GM23338 (cell line): ENCODE measurements at regions not wholly inside any gene's neighbourhood (a gene's known extent, or its start where the extent isn't known, plus 50 kb on each side); places are given as distances from the start of the nearest gene placed in this dataset.

Experiments used
- ATAC-seq: fragments of 200-7000 bp; cut with Tn5 transposase; 3 replicates; pipeline ENCODE4 v1.9.1; 2020
- DNase-seq: peaks from one replicate; pipeline ENCODE4 v3.0.0-alpha.2; 2015; ENCODE audit warnings: low spot score
- H2AFZ ChIP-seq: fragments of 200-600 bp; sonication (generic); 2 replicates; pipeline ENCODE4 v1.8.0; 2016; ENCODE audit warnings: antibody characterized with exemption, mild to moderate bottlenecking, moderate library complexity
- H3F3A ChIP-seq: fragments of 200-600 bp; sonication (generic); replicated peaks from 2 replicates; pipeline ENCODE4 v1.8.0; 2017; ENCODE audit warnings: antibody characterized with exemption, mixed run types, low read depth
- H3K27ac ChIP-seq: fragments of 200-600 bp; sonication (generic); 2 replicates; pipeline ENCODE4 v1.6.1; 2016; ENCODE audit warnings: low read depth
- H3K27me3 ChIP-seq: fragments of 200-600 bp; sonication (generic); 2 replicates; pipeline ENCODE4 v1.8.0; 2016; ENCODE audit warnings: mild to moderate bottlenecking, mixed run types, moderate library complexity; ENCODE audit not compliant: insufficient read depth
- H3K36me3 ChIP-seq: fragments of 200-600 bp; sonication (generic); 2 replicates; pipeline ENCODE4 v1.8.0; 2016; ENCODE audit warnings: mild to moderate bottlenecking; ENCODE audit not compliant: insufficient read depth
- H3K4me1 ChIP-seq: fragments of 200-600 bp; sonication (generic); 2 replicates; pipeline ENCODE4 v1.8.0; 2016; ENCODE audit warnings: mild to moderate bottlenecking, moderate library complexity; ENCODE audit not compliant: insufficient read depth
- H3K4me2 ChIP-seq: fragments of 200-600 bp; sonication (generic); 2 replicates; pipeline ENCODE4 v1.7.1; 2017; ENCODE audit warnings: mixed run types
- H3K4me3 ChIP-seq: fragments of 200-600 bp; sonication (generic); 2 replicates; pipeline ENCODE4 v1.6.1; 2016; ENCODE audit warnings: mixed run types
- H3K79me2 ChIP-seq: fragments of 200-600 bp; sonication (generic); replicated peaks from 2 replicates; pipeline ENCODE4 v1.8.0; 2017; ENCODE audit warnings: mild to moderate bottlenecking; ENCODE audit not compliant: insufficient read depth
- H3K9me2 ChIP-seq: fragments of 200-600 bp; sonication (generic); 2 replicates; pipeline ENCODE4 v1.8.0; 2017; ENCODE audit not compliant: insufficient read depth
- H4K20me1 ChIP-seq: fragments of 200-600 bp; sonication (generic); replicated peaks from 2 replicates; pipeline ENCODE4 v1.8.0; 2017; ENCODE audit warnings: mild to moderate bottlenecking; ENCODE audit not compliant: insufficient read depth
- H3K27ac Mint-ChIP-seq: 2 replicates; pipeline ENCODE4 v1.8.0; 2020; ENCODE audit warnings: inconsistent platforms, mild to moderate bottlenecking, moderate library complexity, mixed read lengths
- H3K27me3 Mint-ChIP-seq: 3 replicates; pipeline ENCODE4 v1.8.0; 2022; ENCODE audit warnings: low read depth, mild to moderate bottlenecking, moderate library complexity, mixed read lengths, inconsistent platforms; ENCODE audit not compliant: insufficient read depth, poor library complexity
- H3K36me3 Mint-ChIP-seq: 3 replicates; pipeline ENCODE4 v1.8.0; 2021; ENCODE audit warnings: low read depth, mild to moderate bottlenecking, inconsistent platforms, moderate library complexity, mixed read lengths
- H3K4me1 Mint-ChIP-seq: 3 replicates; pipeline ENCODE4 v1.8.0; 2020; ENCODE audit warnings: mild to moderate bottlenecking, inconsistent platforms, mixed read lengths
- H3K4me3 Mint-ChIP-seq: 3 replicates; pipeline ENCODE4 v1.8.0; 2021; ENCODE audit warnings: moderate library complexity, mild to moderate bottlenecking, inconsistent platforms, mixed read lengths
- H3K9me3 Mint-ChIP-seq: 3 replicates; pipeline ENCODE4 v1.8.0; 2020; ENCODE audit warnings: moderate library complexity, mild to moderate bottlenecking, inconsistent platforms, mixed read lengths
- CTCF ChIP-seq, 2 experiments: fragments of 200-600 bp in 1 of 2; sonication (generic) in 1 of 2; conservative IDR thresholded peaks; 2 replicates each; pipeline versions ENCODE4 v1.5.1 to v1.6.1; 2016 to 2017; ENCODE audit warnings: antibody characterized with exemption in 2 of 2, low read depth in 2 of 2, mild to moderate bottlenecking in 2 of 2, moderate library complexity in 1 of 2
- ETS1 ChIP-seq: IDR thresholded peaks from 2 replicates; pipeline ENCODE4 v1.6.1; 2016; ENCODE audit warnings: antibody characterized with exemption
- NANOG ChIP-seq: IDR thresholded peaks from 2 replicates; pipeline ENCODE4 v1.6.1; 2016; ENCODE audit warnings: antibody characterized with exemption, borderline replicate concordance
- REST ChIP-seq: IDR thresholded peaks from one replicate; pipeline ENCODE4 v1.6.1; 2018; ENCODE audit warnings: antibody characterized with exemption; ENCODE audit not compliant: unreplicated experiment

- TF ChIP-seq CTCF (conservative IDR thresholded peaks at IDR 0.05; ENCODE audit: low read depth in 2 of 2) (no peak), NANOG (no peak), REST (no peak), ETS1 (no peak)
These were observed 117.6 kb downstream of the CYRIA start (continued) for GRCh38 chr2:16548036-16548435.

GRCh38 chr2:16546128-16546754, 119.4 kb downstream of the CYRIA start:
- no peaks in the 10 kb centered on the region for H3K36me3 ChIP-seq
- no peak overlapping the region for H2AFZ ChIP-seq
- no peak overlapping the region for H3K4me2 ChIP-seq
- peak; percentile 92 for TF ChIP-seq REST
- no peak for TF ChIP-seq NANOG
- H3K27me3 Mint-ChIP-seq: peaks cover 1% of the 10 kb centered on the region
- no peaks in the 10 kb centered on the region for H3K4me1 ChIP-seq
- H3K4me3 ChIP-seq: no peak overlapping the region
- no peaks in the 10 kb centered on the region for H3K27me3 ChIP-seq
- H3K79me2 ChIP-seq: no peaks in the 10 kb centered on the region
- no peaks in the 10 kb centered on the region for H3K9me3 Mint-ChIP-seq
- no peaks in the 10 kb centered on the region for H3K36me3 Mint-ChIP-seq
- H4K20me1 ChIP-seq: no peaks in the 10 kb centered on the region; the same call in 1 of the 2 replicates
- no peaks in the 10 kb centered on the region for H3K4me1 Mint-ChIP-seq
- no peak overlapping the region for H3K4me3 Mint-ChIP-seq
- DNase-seq (peak; percentile 90), ATAC-seq (peak; percentile 84)
- H3F3A ChIP-seq: no peaks in the 10 kb centered on the region
- H3K27ac ChIP-seq: no peak overlapping the region
- no peak overlapping the region for H3K27ac Mint-ChIP-seq
- no peaks in the 10 kb centered on the region for H3K9me2 ChIP-seq
